ENCODE measurements at regions not wholly inside any gene's neighbourhood (a gene's known extent, or its start where the extent isn't known, plus 50 kb on each side); places are given as distances from the start of the nearest gene placed in this dataset.

GRCh38 chr5:107304684-107305083 lies 366.1 kb downstream of the EFNA5 start:
- no peaks in the 10 kb centered on the region for H3K36me3 Mint-ChIP-seq (ENCODE audit: low read depth)
- ATAC-seq (no peak), DNase-seq (no peak)
- no peaks in the 10 kb centered on the region for H3K27me3 Mint-ChIP-seq
- no peaks in the 10 kb centered on the region for H3K9me3 ChIP-seq (ENCODE audit: control insufficient read depth, low read length, poor library complexity, severe bottlenecking)
- no peaks in the 10 kb centered on the region for H3K4me1 Mint-ChIP-seq
- no peak overlapping the region for H3K4me3 Mint-ChIP-seq
- H3K27ac Mint-ChIP-seq, result no peak overlapping the region

- no peaks in the 10 kb centered on the region for H3K27me3 Mint-ChIP-seq
Measured at GRCh38 chr5:107303171-107303968, 367.4 kb downstream of the EFNA5 start.

GRCh38 chr5:107302441-107302840 lies 368.3 kb downstream of the EFNA5 start:
- no peaks in the 10 kb centered on the region for H3K9me3 ChIP-seq (ENCODE audit: control insufficient read depth, low read length, poor library complexity, severe bottlenecking)
- H3K4me3 Mint-ChIP-seq, result no peak overlapping the region
- DNase-seq (no peak), ATAC-seq (no peak)
- H3K27ac Mint-ChIP-seq, result no peak overlapping the region
- no peaks in the 10 kb centered on the region for H3K4me1 Mint-ChIP-seq
- no peaks in the 10 kb centered on the region for H3K27me3 Mint-ChIP-seq
- no peaks in the 10 kb centered on the region for H3K36me3 Mint-ChIP-seq (ENCODE audit: low read depth)

More at GRCh38 chr5:107303171-107303968, 367.4 kb downstream of the EFNA5 start:
- H3K9me3 ChIP-seq (ENCODE audit: control insufficient read depth, low read length, poor library complexity, severe bottlenecking), result no peaks in the 10 kb centered on the region
- no peak for ATAC-seq
- no peaks in the 10 kb centered on the region for H3K36me3 Mint-ChIP-seq (ENCODE audit: low read depth)
- no peaks in the 10 kb centered on the region for H3K4me1 Mint-ChIP-seq
- no peak for DNase-seq
- no peak overlapping the region for H3K27ac Mint-ChIP-seq
- no peak overlapping the region for H3K4me3 Mint-ChIP-seq

- H3K4me3 Mint-ChIP-seq, result no peak overlapping the region
- no peak for DNase-seq
- no peak overlapping the region for H3K27ac Mint-ChIP-seq
Measured at GRCh38 chr5:107301999-107302398, 368.7 kb downstream of the EFNA5 start.

GRCh38 chr5:107300721-107301327 lies 369.9 kb downstream of the EFNA5 start:
- H3K9me3 ChIP-seq (ENCODE audit: control insufficient read depth, low read length, poor library complexity, severe bottlenecking), result no peaks in the 10 kb centered on the region
- no peaks in the 10 kb centered on the region for H3K27me3 Mint-ChIP-seq
- H3K36me3 Mint-ChIP-seq (ENCODE audit: low read depth), result no peaks in the 10 kb centered on the region
- no peak overlapping the region for H3K4me3 Mint-ChIP-seq
- ATAC-seq, result no peak
- no peaks in the 10 kb centered on the region for H3K4me1 Mint-ChIP-seq
- DNase-seq, result no peak
- no peak overlapping the region for H3K27ac Mint-ChIP-seq

More at GRCh38 chr5:107301999-107302398, 368.7 kb downstream of the EFNA5 start:
- no peak for ATAC-seq
- Mint-ChIP-seq H3K36me3 (ENCODE audit: low read depth) (no peaks in the 10 kb centered on the region), H3K4me1 (no peaks in the 10 kb centered on the region), H3K27me3 (no peaks in the 10 kb centered on the region)
- no peaks in the 10 kb centered on the region for H3K9me3 ChIP-seq (ENCODE audit: control insufficient read depth, low read length, poor library complexity, severe bottlenecking)

GRCh38 chr5:107296572-107296971 lies 374.2 kb downstream of the EFNA5 start:
- DNase-seq (no peak), ATAC-seq (no peak)
- Mint-ChIP-seq H3K27me3 (no peaks in the 10 kb centered on the region), H3K4me3 (no peak overlapping the region), H3K36me3 (ENCODE audit: low read depth) (no peaks in the 10 kb centered on the region), H3K4me1 (no peaks in the 10 kb centered on the region), H3K27ac (no peak overlapping the region)
- H3K9me3 ChIP-seq (ENCODE audit: control insufficient read depth, low read length, poor library complexity, severe bottlenecking), result no peaks in the 10 kb centered on the region

GRCh38 chr5:107295914-107296313 lies 374.8 kb downstream of the EFNA5 start:
- H3K4me1 Mint-ChIP-seq, result no peaks in the 10 kb centered on the region
- ATAC-seq (no peak), DNase-seq (no peak)
- H3K27me3 Mint-ChIP-seq, result no peaks in the 10 kb centered on the region
- H3K27ac Mint-ChIP-seq, result no peak overlapping the region
- no peaks in the 10 kb centered on the region for H3K36me3 Mint-ChIP-seq (ENCODE audit: low read depth)
- H3K9me3 ChIP-seq (ENCODE audit: control insufficient read depth, low read length, poor library complexity, severe bottlenecking), result no peaks in the 10 kb centered on the region
- H3K4me3 Mint-ChIP-seq, result no peak overlapping the region

- no peak for ATAC-seq
- Mint-ChIP-seq H3K4me1 (no peaks in the 10 kb centered on the region), H3K4me3 (no peak overlapping the region), H3K27me3 (no peaks in the 10 kb centered on the region), H3K27ac (no peak overlapping the region), H3K36me3 (ENCODE audit: low read depth) (no peaks in the 10 kb centered on the region)
- H3K9me3 ChIP-seq (ENCODE audit: control insufficient read depth, low read length, poor library complexity, severe bottlenecking), result no peaks in the 10 kb centered on the region
- no peak for DNase-seq
Measured at GRCh38 chr5:107294669-107295068, 376.1 kb downstream of the EFNA5 start.

GRCh38 chr5:107294211-107294550 lies 376.6 kb downstream of the EFNA5 start:
- no peaks in the 10 kb centered on the region for H3K27me3 Mint-ChIP-seq
- H3K27ac Mint-ChIP-seq, result no peak overlapping the region
- ATAC-seq, result no peak

GRCh38 chr5:107293541-107294210 lies 377.1 kb downstream of the EFNA5 start:
- Mint-ChIP-seq H3K4me3 (no peak overlapping the region), H3K27ac (no peak overlapping the region), H3K36me3 (ENCODE audit: low read depth) (no peaks in the 10 kb centered on the region), H3K4me1 (no peaks in the 10 kb centered on the region), H3K27me3 (no peaks in the 10 kb centered on the region)
- DNase-seq (no peak), ATAC-seq (no peak)
- H3K9me3 ChIP-seq (ENCODE audit: control insufficient read depth, low read length, poor library complexity, severe bottlenecking), result no peaks in the 10 kb centered on the region

More at GRCh38 chr5:107294211-107294550, 376.6 kb downstream of the EFNA5 start:
- Mint-ChIP-seq H3K36me3 (ENCODE audit: low read depth) (no peaks in the 10 kb centered on the region), H3K4me3 (no peak overlapping the region), H3K4me1 (no peaks in the 10 kb centered on the region)
- no peaks in the 10 kb centered on the region for H3K9me3 ChIP-seq (ENCODE audit: control insufficient read depth, low read length, poor library complexity, severe bottlenecking)
- DNase-seq, result no peak

- H3K4me3 Mint-ChIP-seq, result no peak overlapping the region
- no peak for ATAC-seq
- H3K9me3 ChIP-seq (ENCODE audit: control insufficient read depth, low read length, poor library complexity, severe bottlenecking), result no peaks in the 10 kb centered on the region
Measured at GRCh38 chr5:107291866-107292265, 378.9 kb downstream of the EFNA5 start.

GRCh38 chr5:107290780-107291398 lies 379.8 kb downstream of the EFNA5 start:
- DNase-seq (no peak), ATAC-seq (no peak)
- Mint-ChIP-seq H3K27me3 (no peaks in the 10 kb centered on the region), H3K27ac (no peak overlapping the region), H3K4me3 (no peak overlapping the region), H3K36me3 (ENCODE audit: low read depth) (no peaks in the 10 kb centered on the region), H3K4me1 (no peaks in the 10 kb centered on the region)
- no peaks in the 10 kb centered on the region for H3K9me3 ChIP-seq (ENCODE audit: control insufficient read depth, low read length, poor library complexity, severe bottlenecking)

More at GRCh38 chr5:107291866-107292265, 378.9 kb downstream of the EFNA5 start:
- no peaks in the 10 kb centered on the region for H3K4me1 Mint-ChIP-seq
- DNase-seq, result no peak
- no peak overlapping the region for H3K27ac Mint-ChIP-seq
- no peaks in the 10 kb centered on the region for H3K27me3 Mint-ChIP-seq
- no peaks in the 10 kb centered on the region for H3K36me3 Mint-ChIP-seq (ENCODE audit: low read depth)

GRCh38 chr5:107289030-107289714 lies 381.6 kb downstream of the EFNA5 start:
- ATAC-seq (no peak), DNase-seq (no peak)
- Mint-ChIP-seq H3K27me3 (no peaks in the 10 kb centered on the region), H3K36me3 (ENCODE audit: low read depth) (no peaks in the 10 kb centered on the region), H3K27ac (no peak overlapping the region), H3K4me3 (no peak overlapping the region), H3K4me1 (no peaks in the 10 kb centered on the region)
- no peaks in the 10 kb centered on the region for H3K9me3 ChIP-seq (ENCODE audit: control insufficient read depth, low read length, poor library complexity, severe bottlenecking)
